ENCODE measurements at regions not wholly inside any gene's neighbourhood (a gene's known extent, or its start where the extent isn't known, plus 50 kb on each side); places are given as distances from the start of the nearest gene placed in this dataset.

DNA sequence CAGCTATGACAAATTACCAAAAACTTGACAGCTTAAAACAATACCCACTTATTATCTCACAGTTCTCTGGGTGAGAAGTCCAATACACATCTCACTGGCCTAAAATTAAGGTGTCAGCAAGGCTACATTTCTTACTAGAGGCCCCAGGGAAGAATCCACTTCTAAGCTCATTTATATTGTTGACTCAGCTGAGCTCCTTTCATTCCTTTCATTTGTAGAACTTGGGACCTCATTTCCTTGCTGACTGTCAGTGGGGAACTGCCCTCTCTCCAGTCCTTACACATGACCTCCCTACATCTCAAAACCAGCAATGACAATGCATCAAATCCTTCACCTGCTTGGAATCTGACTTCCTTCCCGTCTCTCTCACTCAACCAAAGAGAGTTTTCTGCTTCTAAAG, 240.3 kb downstream of the IPMK start:
- no peak for TF ChIP-seq EZH2phosphoT487 (IDR thresholded peaks at IDR 0.05; ENCODE audit: insufficient read depth, low read depth)
- TF ChIP-seq EZH2 (IDR thresholded peaks at IDR 0.05; ENCODE audit: insufficient read depth, poor library complexity, severe bottlenecking) = no peak
